ENCODE measurements at regions not wholly inside any gene's neighbourhood (a gene's known extent, or its start where the extent isn't known, plus 50 kb on each side); places are given as distances from the start of the nearest gene placed in this dataset.

- Histone ChIP-seq H3K79me2 (ENCODE audit: control insufficient read depth, insufficient read depth, low read length) (no peaks in the 10 kb centered on the region), H3K9ac (replicated peaks; ENCODE audit: extremely low read depth, insufficient read depth, low read length) (no peak overlapping the region), H3K9me1 (replicated peaks; ENCODE audit: control insufficient read depth, extremely low read depth, insufficient read depth, low read length) (no peaks in the 10 kb centered on the region), H2AFZ (ENCODE audit: low read depth, low read length) (no peak overlapping the region), H3K4me1 (ENCODE audit: control insufficient read depth, extremely low read depth, insufficient read depth, low read length) (peaks cover 14% of the 10 kb centered on the region), H3K4me3 (replicated peaks in 1 of 3; ENCODE audit: insufficient read depth in 1 of 3, low read depth in 1 of 3, low read length in 3 of 3) (no peak overlapping the region), H3K27ac (ENCODE audit: insufficient read depth, low read depth, low read length) (no peak overlapping the region), H3K9me3 (replicated peaks; ENCODE audit: control insufficient read depth, insufficient read depth, low read length) (no peaks in the 10 kb centered on the region), H3K4me2 (ENCODE audit: insufficient read depth, low read length) (no peak overlapping the region), H4K20me1 (replicated peaks; ENCODE audit: control insufficient read depth, extremely low read depth, insufficient read depth, low read length) (no peaks in the 10 kb centered on the region), H3K36me3 (ENCODE audit: control insufficient read depth in 2 of 2, extremely low read depth in 1 of 2, insufficient read depth in 2 of 2, low read length in 2 of 2) (no peaks in the 10 kb centered on the region), H3K27me3 (ENCODE audit: control insufficient read depth in 2 of 2, insufficient read depth in 2 of 2, low read length in 2 of 2) (no peaks in the 10 kb centered on the region)
- DNase-seq (ENCODE audit: low read depth, low spot score) (no peak), FAIRE-seq (no peak)
- ChIA-PET CTCF (interaction anchor here (1.1 to 2.5 kb wide), 3 partner anchors 9 to 101 kb away, joined by 3 to 7 read pairs (median 4); no protein-coding TSS in a partner anchor), POLR2A (no interaction called here)
- intact Hi-C loops (cut with micrococcal nuclease) (no loop called here), dilution Hi-C loops (cut with MboI; ENCODE audit: extremely low pct_ligation_motif_present, low sequenced_read_pairs) (no loop called here)
- TF ChIP-seq GATA2 (IDR thresholded peaks at IDR 0.05; ENCODE audit: insufficient read depth, insufficient read length, low read depth, low read length) (no peak), FOS (IDR thresholded peaks at IDR 0.05; ENCODE audit: borderline replicate concordance, insufficient read depth, low read length) (no peak), JUN (IDR thresholded peaks at IDR 0.05; ENCODE audit: borderline replicate concordance, insufficient read depth, insufficient read length, low read depth) (no peak), EZH2 (IDR thresholded peaks at IDR 0.05; ENCODE audit: borderline replicate concordance, low read depth, low read length, severe bottlenecking) (no peak), MYC (IDR thresholded peaks at IDR 0.05; ENCODE audit: low read depth, low read length) (no peak), POLR2A (IDR thresholded peaks at IDR 0.05; ENCODE audit: low read depth, low read length) (no peak), CTCF (IDR thresholded peaks at IDR 0.05; ENCODE audit: extremely low read depth in 1 of 2, insufficient read depth in 1 of 2, low read depth in 1 of 2, low read length in 2 of 2) (no peak), POLR2AphosphoS5 (IDR thresholded peaks at IDR 0.05; ENCODE audit: insufficient read depth, low read depth, low read length) (no peak)
- TF ChIP-seq, protein P1, sequence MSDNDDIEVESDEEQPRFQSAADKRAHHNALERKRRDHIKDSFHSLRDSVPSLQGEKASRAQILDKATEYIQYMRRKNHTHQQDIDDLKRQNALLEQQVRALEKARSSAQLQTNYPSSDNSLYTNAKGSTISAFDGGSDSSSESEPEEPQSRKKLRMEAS (IDR thresholded peaks at IDR 0.05; ENCODE audit: insufficient read depth, insufficient read length) = no peak
- BruUV-seq (replicated peaks) = no TSS peak
These were observed 187.3 kb upstream of the TENT5A start for GRCh38 chr6:81939766-81940165.

All from endothelial cell of umbilical vein (primary cell).